Stimulated activated CD4-positive, alpha-beta T cell treated with anti-CD3 and anti-CD28 coated beads, Interleukin-12 subunit alpha, Interleukin-12 subunit beta, amount 100 ng/mL, for 4 hours (primary cell): ENCODE measurements at regions not wholly inside any gene's neighbourhood (a gene's known extent, or its start where the extent isn't known, plus 50 kb on each side); places are given as distances from the start of the nearest gene placed in this dataset.
A peak's percentile ranks its signal among the peaks of the same experiment; 100 is the strongest.
"Not testable (repeated sequence)": the region's sequence is repeated elsewhere in the genome, so short reads cannot be mapped to it uniquely, and the experiment has no call there.

Experiments
- DNase-seq: peaks from one replicate; pipeline ENCODE4 v3.0.0-alpha.2; 2020

DNA sequence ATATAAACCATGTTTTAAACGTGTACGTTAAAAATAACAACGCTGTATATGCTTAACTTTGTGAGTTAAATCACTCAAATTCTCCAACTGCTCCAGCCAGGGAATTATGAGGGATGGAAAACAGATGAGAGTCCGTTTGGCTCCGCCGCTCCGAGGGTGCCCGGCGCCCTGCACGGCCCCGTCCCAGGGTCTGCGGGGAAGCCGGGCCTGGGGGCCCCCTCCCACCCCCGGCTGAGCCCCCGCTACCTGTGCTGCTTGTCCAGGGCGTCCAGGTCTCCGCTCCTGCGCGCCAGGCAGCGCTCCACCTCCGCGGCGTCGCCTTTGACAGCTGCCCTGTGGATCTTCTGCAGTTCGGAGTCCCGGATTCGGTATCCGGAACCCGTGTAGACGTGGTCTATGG, 415.5 kb downstream of the FOXD4L4 start:
- DNase-seq: not testable (repeated sequence)

DNA sequence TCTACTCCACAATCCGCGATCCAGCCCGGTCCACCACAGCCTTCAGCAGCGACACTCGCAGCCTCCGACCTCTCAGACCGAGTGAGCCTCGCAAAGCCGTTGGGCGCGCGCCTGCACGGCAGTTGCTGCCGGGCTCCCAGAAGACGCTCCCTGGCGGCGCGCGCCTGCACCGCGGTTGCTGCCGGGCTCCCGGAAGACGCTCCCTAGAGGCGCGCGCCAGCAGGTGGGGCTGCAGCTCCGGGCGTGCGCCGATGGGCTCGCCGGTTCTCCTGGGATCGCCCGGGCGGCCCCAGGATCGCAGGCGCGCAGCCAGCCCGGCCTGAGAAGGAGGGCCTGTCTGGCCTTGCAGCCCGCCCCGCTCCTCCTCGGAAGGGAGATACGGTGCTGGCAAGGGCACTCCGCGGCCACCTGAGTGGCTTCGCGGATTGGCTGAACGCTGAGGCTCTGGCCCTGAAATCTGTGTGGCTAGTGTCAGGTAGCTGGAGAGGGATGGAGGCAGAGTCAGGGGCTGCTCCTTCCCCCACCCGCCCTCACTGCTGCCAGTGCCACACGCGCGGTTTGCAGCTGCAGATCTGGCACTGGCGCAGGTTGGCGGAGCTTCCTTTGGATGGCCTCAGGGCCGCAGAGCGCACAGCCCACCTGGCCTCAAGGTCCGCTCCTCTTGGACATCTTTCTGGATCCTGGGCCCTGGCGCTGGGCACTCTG, 416.2 kb downstream of the FOXD4L4 start:
- DNase-seq: peak; percentile 45

DNA sequence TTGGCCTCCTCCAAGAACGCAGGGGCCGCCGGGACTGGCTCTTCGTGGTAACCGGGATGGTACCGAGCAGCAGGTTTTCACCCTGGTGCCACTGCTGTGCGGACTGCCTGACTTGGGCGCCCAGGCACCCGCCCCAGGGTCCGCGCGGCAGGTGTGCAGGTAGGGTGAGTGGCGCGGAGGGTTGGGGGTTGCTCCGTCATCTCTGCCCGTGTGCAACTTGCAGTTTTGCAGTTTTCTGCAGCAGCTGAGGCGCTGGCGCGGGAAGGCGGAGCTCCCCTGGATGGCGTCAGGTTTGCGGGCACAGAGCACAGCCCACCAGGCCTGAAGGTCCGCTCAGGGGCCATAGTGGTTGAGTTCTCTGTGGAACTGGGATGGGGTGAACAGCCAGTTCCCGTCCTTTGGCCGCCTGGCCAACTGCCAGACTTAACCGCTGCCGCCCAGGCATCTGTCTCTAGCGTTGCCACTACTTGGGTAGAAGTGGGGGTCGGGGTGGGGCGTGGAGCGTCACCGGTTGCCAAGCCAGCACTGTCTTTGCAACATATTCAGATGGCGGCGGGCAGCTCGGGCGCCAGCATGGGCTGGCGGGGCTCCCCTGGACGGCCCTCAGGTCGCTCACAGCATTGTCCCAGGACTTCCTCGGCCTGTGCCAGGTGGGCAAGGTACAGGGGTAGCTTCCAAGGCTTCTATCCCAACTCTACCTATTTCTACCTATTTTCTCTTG, 417.2 kb downstream of the FOXD4L4 start:
- DNase-seq: not testable (repeated sequence)

DNA sequence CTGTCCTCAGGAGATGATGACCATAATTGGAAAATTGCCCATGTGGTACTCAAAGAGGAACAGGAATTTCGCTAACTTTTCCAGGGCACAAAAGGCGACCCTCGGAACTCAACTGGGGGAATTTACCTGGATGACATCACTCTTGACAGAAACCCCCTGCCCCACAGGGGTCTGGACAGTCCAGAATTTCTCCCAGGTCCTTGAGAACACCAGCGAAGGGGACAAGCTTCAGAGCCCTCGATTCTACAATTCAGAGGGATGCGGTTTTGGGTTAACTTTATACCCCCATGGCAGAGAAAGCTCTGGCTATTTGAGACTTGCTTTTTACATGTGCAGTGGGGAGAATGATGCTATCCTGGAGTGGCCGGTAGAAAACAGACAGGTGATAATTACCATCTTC, 445.4 kb downstream of the FOXD4L4 start:
- DNase-seq: not testable (repeated sequence)

DNA sequence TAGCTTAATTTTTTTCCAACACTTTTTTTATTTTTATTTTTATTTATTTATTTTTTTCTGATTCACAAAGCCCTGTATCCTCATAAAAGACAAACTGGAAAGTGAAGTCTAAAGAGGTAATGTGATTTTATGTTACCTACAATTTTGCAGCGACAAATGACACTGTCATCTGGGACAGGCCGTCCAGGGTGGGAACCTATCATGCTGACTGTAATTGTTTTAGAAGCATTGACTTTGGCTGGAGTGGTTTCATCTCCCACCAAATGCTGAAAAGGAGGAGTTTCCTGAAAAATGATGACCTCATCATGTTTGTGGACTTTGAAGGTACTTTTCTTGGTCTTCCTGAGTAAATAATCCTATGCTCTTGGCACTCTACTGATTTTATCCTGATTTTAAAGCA, 446.7 kb downstream of the FOXD4L4 start:
- not testable (repeated sequence) for DNase-seq

DNA sequence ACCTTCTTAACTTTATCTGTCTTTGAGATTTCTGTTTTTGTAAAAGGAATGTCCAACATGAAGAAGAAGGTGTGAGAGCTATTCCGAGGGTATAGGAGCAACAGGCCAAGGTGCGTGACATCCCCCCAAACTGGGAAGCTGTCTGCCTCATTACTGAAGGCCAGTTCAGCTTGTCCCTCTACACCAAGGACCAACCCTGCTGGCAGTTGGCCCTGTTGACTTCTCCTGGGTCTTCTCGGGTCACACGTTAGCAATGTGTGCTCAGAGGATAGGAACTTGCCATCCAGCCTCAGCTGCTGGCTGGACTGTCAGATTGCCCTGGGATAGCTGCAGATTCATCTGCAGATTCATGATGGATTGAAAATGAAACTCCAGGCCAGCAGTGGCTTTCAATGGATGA, 460.3 kb downstream of the FOXD4L4 start:
- DNase-seq: not testable (repeated sequence)

DNA sequence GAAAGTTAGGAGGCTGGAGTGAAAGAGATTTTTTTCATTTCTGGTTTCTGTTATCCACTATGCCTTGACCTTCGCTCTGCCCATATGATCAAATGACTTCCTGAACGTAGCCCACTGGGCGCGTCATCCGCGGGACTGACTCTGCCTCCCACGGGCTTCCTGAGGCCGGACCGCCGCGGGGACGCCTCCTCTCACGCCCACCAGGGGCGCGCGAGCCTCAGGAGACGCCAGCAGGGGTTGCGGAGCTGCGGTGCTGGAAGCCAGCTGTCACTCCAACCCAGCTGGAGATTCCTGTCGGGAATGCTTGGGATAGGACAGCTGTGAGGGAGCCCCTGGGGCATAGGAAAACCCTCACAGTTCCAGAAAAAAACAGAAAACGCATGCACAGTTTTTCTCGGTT, 461.5 kb downstream of the FOXD4L4 start:
- DNase-seq: not testable (repeated sequence)

DNA sequence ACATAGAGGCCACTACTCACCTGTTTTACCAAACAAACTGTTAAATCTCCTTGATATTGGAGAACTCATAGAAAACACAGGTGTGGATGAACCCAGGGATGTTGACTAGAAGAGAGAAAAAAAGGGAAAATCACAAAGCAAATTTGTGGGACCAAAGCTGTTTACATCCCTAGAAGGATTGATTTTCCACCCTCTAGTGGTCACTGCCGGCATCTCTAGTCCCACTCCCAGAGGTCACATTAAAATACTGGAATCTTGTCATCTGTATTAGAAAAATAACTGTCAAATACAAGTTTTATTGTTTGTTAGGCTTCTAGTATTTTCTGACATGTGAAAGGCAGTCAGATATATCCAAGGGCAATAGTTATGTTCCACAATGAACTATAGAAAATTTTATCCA, 469.7 kb downstream of the FOXD4L4 start:
- DNase-seq: not testable (repeated sequence)

DNA sequence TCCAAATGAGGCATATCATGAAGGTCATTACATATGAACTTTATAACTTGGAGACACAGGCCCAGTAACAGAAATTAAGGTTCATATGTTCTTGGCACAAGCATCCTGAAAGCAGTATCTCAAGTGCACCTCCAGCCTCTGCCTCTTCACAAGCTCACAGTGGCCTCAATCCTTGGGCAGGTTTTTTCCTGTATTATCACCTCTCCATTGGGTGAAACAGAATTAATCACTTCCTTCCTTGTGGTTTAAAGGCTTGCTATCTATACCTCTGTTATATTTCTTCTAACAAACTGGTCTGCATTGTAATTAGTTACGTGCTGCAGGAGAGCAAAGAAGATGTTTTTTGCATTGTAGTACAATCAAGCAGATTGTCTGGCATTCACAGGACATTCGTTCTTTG, 471.0 kb downstream of the FOXD4L4 start:
- DNase-seq: not testable (repeated sequence)

DNA sequence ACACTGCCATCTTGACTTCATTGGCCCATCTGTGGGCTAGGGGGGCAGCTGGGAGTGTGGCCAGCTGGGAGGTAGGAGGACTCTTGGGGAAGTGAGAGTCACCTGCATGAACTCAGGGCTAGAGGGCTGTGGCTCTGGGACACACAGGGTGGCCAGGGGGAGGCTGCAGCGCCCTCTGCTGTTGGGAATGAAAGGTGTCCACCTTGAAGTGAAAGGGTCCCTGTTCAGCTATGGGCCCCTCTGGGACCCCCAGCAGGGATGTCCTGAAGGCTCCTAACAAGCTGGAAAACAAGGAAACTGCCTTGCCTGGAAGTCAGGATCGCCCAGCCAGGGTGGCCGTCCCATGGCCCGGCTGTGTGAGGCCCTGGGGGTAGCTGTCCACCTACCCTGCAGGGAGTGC, 507.8 kb downstream of the FOXD4L4 start:
- DNase-seq: not testable (repeated sequence)

DNA sequence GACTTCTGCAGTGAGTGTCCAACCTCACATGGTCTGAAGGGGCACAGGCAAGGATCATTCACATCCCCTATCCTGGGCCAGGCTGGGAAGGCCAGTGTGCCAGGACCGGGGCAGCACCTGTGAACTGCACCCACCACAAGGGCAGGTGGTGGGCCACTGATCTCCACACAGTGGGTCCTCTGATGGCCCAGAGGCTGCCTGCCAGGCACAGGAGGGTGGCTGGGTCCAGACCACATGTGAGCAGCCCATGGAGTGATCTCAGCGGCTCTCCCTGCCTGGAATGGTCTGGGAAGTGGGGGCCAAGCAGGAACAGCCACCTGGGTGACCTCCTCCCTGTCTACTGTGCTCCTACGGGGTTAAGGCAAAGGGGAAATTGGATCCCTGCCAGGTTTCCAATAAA, 508.5 kb downstream of the FOXD4L4 start:
- DNase-seq: not testable (repeated sequence)

DNA sequence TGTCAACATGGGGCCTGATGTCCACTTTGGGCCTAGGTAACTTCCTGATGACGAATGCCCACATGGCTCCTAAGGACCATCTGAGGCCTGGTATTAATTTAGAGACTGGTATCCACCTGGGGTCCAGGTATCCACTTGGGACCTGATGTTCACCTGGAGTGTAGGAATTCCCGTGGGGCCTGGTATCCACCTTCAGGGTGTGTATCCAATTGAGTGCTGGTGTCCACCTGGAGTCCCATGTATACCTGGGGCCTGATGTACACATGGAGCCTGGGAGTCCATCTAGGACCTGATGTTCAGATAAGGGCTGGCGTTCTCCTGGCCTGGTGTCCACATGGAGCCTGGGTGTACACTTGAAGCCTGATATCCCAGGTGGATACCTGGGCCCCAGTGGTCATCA, 520.6 kb downstream of the FOXD4L4 start:
- DNase-seq: not testable (repeated sequence)

DNA sequence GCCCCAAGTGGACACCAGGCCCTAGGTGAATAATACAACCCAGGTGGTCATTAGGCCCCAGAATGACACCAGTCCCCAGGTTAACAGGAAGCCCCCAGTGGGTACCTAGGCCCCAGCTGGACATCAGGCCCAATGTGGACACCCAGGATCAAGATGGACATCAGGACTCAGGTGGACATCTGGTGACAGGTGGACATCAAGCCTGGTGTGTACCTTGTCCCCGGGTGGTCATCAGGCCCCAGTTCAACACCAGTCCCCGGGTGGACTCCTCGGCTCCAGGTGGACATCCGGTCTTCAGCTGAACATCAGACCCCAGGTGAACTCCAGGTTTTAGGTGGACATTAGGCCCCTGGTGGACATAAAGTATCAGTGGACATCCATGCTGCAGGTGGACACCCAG, 524.6 kb downstream of the FOXD4L4 start:
- DNase-seq: not testable (repeated sequence)

DNA sequence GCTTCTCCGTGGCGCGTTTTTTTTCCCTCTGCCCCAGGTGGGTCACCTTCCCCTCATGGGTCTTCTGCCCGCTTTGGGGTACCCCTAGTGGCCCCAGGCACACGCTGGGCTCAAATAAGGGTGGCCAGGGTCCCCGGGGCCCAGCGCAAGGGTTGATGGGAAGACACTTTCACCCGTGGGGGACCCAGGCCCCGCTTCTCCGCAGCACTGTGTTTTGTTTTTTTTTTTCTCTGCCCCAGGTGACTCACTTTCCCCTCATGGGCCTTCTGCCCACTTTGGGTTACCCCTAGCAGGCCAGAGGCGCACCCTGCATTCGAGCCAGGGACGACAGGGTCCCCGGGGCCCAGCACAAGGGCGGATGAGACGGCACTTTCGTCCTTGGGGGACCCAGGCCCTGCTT, 526.7 kb downstream of the FOXD4L4 start:
- DNase-seq: not testable (repeated sequence)

DNA sequence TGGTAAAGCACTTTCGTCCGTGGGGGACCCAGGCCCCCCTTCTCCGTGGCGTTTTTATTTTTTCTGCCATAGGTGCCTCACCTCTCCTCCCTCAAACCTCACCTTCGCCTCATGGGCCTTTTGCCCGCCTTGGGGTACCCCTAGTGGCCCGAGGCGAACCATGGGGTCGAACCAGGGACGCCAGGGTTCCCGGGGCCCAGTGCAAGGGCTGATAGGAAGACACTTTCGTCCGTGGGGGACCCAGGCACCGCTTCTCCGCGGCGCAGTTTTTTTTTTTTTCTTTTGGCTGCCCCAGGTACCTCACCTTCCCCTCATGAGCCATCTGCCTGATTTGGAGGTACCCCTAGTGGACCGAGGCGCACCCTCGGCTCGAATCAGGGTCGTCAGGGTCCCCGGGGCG, 527.8 kb downstream of the FOXD4L4 start:
- DNase-seq: not testable (repeated sequence)

DNA sequence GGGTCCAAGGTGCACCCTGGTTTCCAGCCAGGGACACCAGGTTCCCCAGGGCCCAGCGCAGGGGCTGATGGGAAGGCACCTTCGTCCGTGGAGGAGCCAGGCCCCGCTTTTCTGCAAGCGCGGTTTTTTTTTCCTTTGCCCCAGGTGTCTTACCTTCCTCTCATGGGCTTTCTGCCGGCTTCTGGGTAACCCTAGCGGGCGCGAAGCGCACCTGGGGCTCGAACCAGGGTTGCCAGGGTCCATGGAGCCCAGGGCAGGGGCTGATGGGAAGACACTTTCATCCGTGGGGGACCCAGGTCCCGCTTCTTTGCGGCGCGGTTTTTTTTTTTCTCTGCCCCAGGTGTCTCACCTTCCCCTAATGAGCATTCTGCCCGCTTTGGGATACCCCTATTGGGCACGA, 529.3 kb downstream of the FOXD4L4 start:
- not testable (repeated sequence) for DNase-seq

DNA sequence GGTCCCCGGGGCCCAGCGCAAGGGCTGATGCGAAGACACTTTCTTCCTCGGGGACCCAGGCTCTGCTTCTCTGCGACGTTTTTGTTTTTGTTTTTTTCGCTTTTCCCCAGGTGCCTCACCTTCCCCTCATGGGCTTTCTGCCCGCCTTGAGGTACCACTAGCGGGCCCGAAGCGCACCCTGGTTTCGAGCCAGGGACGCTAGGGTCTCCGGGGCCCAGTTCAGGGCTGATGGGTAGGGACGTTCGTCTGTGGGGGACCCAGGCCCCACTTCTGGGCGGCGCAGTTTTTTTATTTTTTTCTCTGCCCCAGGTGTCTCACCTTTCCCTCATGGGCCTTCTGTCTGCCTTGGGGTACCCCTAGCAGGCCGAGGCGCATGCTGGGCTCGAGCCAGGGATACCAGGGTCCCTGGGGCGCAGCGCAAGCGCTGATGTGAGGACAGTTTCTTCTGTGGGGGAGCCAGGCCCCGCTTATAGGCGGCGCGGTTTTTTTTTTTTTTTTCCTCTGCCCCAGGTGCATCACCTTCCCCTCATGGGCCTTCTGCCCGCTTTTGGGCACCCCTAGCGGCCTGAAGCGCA, 530.0 kb downstream of the FOXD4L4 start:
- not testable (repeated sequence) for DNase-seq

DNA sequence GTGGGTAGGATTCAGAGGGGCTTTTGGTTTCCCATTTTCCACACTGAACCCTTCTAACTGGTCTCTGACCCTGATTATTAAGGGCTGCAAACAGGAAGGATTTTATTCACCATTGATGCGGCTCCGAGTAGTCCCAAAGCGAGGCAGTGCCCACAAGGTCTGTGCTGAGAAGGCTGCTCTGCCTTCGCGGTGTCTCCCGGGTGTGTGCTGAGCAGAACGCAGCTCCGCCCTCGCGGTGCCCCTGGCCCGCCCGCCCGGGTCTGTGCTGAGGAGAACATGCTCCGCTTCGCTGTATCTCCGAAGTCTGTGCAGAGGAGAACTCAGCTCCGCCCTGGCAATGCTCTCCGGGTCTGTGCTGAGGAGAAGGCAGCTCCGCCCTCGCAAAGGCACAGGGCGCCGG, 530.7 kb downstream of the FOXD4L4 start:
- peak; percentile 17 for DNase-seq

DNA sequence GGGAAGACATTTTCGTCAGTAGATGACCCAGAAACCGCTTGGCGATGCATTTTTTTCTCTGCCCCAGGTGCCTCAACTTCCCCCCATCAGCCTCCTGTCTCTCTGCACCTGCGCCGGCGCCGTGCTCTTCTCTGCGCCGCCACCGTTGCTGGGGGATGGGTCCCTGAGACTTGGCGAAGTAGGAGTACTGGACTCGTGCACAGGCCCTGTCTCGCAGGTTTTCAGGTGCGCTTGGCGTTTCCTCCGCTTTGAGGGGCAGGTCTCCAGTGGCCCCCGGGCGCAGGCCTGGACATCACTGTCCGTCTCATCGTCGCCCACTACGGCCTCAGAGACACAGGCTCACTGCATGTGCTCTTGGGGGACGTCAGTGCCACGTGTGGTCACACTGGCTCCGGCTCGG, 532.1 kb downstream of the FOXD4L4 start:
- not testable (repeated sequence) for DNase-seq

DNA sequence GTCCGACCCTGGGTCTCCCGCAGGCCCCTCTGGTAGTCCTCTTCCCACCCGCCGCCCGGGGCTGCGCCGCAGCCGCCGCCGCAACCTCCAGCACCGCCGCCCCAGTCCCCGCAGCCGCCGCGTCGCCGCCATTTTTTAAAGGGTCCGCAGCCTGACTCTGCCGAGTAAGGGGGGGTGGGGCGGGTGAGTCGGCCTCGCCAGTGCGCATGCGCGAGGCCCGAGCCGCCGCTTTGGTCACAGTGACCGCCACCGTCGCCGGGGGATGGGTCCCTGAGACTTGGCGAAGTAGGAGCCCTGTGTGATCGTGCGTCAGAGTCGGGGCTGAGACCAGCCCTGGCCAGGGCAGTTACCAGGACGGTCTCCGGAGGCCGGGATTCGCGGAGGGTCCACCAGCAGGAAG, 532.8 kb downstream of the FOXD4L4 start:
- peak; percentile 61 for DNase-seq

DNA sequence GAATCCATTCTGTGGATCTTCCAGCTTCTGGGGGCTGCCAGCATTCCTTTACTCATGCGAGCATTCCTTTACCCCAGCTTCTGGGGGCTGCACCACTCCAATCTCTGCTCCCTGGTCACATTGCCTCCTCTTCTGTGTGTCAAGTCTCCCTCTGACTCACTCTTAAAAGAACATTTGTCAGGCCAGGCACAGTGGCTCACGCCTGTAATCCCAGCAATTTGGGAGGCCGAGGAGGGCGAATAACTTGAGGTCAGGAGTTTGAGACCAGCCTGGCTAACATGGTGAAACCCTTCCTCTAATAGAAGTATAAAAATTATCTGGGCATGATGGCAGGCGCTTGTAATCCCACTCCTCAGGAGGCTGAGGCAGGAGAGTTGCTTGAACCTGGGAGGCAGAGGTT, 541.9 kb downstream of the FOXD4L4 start:
- DNase-seq: not testable (repeated sequence)
